ENCODE measurements at regions not wholly inside any gene's neighbourhood (a gene's known extent, or its start where the extent isn't known, plus 50 kb on each side); places are given as distances from the start of the nearest gene placed in this dataset.

GRCh38 chr6:111958534-111958933 is 85.3 kb upstream of the FYN start:
- no peak for DNase-seq (ENCODE audit: low spot score)

DNA sequence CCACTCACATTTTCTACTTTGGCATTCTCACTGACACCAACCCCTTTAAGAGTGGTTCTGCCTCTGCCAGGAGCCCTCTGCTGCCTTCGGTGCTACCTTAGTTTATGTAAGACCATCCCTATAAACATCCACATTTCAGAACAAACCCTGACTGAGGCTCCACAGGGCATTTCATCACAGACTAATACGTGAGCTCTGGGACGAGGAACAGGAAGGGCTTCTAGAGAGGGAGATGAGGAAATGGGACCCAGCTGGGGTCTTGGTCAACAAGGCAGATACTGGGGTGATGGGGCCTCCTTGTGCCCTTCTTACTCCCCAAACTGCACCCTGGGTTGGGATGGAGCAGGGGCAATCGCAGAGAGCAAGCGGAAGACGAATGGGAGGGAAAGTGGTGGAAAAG is 86.5 kb upstream of the FYN start:
- DNase-seq (ENCODE audit: low spot score): no peak

GRCh38 chr6:111967131-111967530 is 86.8 kb upstream of the CCN6 start:
- DNase-seq (ENCODE audit: low spot score): no peak

GRCh38 chr6:111970426-111970825 is 83.5 kb upstream of the CCN6 start:
- DNase-seq (ENCODE audit: low spot score): no peak

GRCh38 chr6:111971181-111971841 is 82.6 kb upstream of the CCN6 start:
- no peak for DNase-seq (ENCODE audit: low spot score)

- DNase-seq (ENCODE audit: low spot score): no peak
These were observed 81.9 kb upstream of the CCN6 start for GRCh38 chr6:111971866-111972532.

DNA sequence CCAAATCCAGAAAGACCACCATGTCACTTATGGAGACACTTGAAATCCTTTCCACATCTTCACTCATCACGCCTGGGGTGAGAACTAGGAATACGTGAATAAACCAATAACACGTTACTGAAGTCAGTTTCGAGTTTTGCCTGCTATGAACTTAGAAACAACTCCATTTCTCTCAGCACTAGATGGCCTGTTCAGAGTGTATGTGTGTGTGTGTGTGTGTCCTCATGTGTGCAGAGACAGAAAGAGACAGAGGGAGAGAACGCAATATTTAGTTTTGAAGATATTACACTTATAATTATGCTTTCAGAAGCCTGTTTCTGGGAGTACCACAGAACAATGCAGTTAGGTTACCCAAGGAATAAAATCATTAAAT is 81.2 kb upstream of the CCN6 start:
- peak; percentile 21 for DNase-seq (ENCODE audit: low spot score)

DNA sequence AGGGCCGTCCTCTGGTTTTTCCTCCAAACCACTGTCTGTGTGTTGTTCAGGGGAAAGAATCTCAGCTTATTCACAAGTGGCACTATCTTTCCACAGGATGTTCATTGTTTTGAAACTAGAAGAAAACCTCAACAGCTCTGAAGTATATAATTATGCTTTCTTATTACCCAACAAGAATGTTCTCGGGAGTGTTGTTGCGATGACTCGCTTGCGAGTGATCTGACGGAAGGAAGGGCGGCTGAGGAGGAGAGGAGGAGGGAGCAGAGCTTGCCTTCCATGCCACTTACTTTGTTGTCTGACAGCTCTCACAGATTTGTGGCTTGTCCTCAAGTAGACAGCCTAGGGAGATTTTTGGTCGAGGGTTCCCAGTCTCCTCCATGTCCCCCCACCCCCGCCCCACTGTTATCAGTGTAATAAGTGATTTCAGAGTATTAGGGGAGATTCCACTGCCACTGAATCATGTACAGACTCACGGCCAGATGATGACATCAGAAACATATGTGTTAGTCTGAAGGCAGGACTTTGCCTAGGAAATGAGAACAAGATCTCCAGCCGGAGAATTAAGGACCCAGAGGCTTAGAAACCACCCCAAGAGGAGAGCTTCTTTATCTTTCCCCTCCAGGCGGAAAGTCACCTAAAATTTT is 80.7 kb upstream of the CCN6 start:
- peak; percentile 80 for DNase-seq (ENCODE audit: low spot score)

- DNase-seq (ENCODE audit: low spot score): peak; percentile 20
These were observed 79.8 kb upstream of the CCN6 start for GRCh38 chr6:111973927-111974639.

DNA sequence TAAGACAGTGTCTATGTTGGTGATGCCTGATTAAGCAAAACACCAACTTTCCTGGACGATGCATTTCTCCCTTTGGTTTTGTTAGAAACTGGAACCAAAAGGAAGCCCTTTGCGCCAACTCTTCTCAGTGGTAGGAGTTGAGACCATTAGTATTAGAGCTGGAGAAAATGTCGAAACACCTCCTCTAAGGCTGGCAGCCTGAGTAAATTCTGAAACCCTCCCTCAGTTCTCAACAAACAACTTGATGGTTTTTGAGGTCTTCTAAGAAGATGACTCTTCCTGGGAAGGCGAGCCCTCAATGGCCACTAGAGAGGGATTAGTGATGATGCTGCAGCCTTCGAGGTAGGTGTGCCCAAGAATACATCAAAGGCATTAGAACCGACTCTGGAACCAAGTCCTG is 78.4 kb upstream of the CCN6 start:
- DNase-seq (ENCODE audit: low spot score): no peak

GRCh38 chr6:111976139-111976538 is 77.8 kb upstream of the CCN6 start:
- DNase-seq (ENCODE audit: low spot score): no peak

DNA sequence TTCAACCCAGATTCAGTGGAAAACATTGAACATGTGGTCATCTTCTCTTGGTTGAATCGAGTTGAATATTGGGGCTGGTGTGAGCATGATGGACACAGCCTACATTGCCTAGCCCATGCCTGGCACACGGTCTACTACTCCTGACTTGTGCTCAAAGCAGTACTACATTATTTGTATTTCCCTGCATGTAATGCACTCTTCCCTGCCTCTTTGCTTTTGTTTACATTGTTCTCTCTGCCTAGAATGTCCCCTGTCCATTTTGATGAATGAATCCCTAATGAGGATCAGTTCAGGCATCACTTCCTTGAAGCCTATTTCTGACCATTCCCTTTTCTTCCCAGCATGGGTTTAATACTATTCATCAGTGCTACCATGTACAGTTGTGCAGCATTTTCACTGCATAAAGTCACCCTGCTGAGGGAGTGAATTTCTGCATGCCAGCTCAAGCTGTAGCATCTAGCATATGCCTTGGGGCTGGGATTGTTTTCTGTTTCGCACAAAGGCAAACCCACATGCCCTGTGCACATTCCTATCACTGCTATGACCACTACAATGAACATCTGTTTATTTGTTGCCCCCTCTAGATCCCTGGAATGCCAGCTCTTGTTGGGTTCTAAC is 75.3 kb upstream of the CCN6 start:
- no peak for DNase-seq (ENCODE audit: low spot score)

- DNase-seq (ENCODE audit: low spot score): no peak
These were observed 74.3 kb upstream of the CCN6 start for GRCh38 chr6:111979633-111980032.

GRCh38 chr6:111980143-111980542 is 73.8 kb upstream of the CCN6 start:
- DNase-seq (ENCODE audit: low spot score): no peak

- DNase-seq (ENCODE audit: low spot score): no peak
These were observed 72.7 kb upstream of the CCN6 start for GRCh38 chr6:111980971-111981840.

GRCh38 chr6:111982681-111983080 is 71.2 kb upstream of the CCN6 start:
- DNase-seq (ENCODE audit: low spot score): no peak

- no peak for DNase-seq (ENCODE audit: low spot score)
These were observed 70.7 kb upstream of the CCN6 start for GRCh38 chr6:111983193-111983592.

DNA sequence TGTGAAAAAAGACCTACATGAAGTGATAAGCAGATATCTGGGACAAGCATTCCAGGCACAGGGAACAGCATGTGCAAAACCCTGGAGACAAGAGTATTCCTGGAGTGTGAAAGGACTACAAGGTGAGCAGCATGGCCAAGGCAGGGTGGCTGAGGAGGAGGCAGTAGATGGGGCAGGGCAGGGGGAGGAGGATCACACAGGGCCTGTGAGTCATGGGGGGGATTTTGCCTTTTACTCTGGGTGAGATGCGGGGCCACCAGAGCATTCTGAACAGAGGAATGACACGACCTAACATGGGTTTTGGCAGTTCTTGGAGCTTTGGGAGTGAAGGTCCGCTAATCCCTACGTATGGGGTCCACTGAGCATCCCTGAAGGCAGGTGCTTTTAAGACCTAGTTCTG is 69.8 kb upstream of the CCN6 start:
- no peak for DNase-seq (ENCODE audit: low spot score)

- DNase-seq (ENCODE audit: low spot score): no peak
These were observed 69.2 kb upstream of the CCN6 start for GRCh38 chr6:111984516-111985201.

- DNase-seq (ENCODE audit: low spot score): peak; percentile 73
These were observed 68.6 kb upstream of the CCN6 start for GRCh38 chr6:111985202-111985731.

GRCh38 chr6:111986651-111987050 is 67.3 kb upstream of the CCN6 start:
- no peak for DNase-seq (ENCODE audit: low spot score)

Measured in CD4-positive, alpha-beta T cell treated with Interleukin-2 at 100 ng/mL for 4 hours (primary cell).